ENCODE measurements at regions not wholly inside any gene's neighbourhood (a gene's known extent, or its start where the extent isn't known, plus 50 kb on each side); places are given as distances from the start of the nearest gene placed in this dataset.

DNA sequence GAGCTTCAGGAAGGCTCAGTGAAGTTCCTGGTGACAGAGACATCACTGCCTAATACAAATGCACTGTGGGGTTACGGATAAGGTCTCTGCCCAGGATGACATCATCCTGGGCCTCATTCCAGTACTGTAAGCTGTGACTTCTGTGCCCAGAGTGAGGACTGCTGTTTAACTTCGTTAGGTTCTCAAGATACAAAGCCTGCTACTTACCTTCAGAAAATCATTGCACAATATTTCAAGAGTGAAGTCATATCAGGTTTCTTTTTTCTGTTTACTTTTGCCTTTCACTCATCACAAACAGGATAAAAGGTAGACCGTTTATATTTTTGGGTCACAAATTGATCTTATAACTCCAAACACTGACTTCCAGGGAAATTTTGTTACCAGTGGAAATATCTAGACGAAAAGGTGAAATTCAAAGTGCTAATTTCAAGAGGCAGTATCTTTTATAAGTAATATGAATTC lies 241.2 kb downstream of the PIK3R1 start:
- Histone ChIP-seq H3K4me1 (ENCODE audit: control insufficient read depth in 1 of 2, insufficient read depth in 2 of 2, low read depth in 1 of 2, low read length in 1 of 2) (peaks cover 0 to 5% of the 10 kb centered on the region in 2 experiments; a peak in 3 of 4 replicates), H3F3A (replicated peaks; ENCODE audit: insufficient read depth) (no peaks in the 10 kb centered on the region), H2AFZ (ENCODE audit: low read depth) (no peak overlapping the region), H3K4me2 (no peak overlapping the region), H3K9ac (no peak overlapping the region), H3K27ac (ENCODE audit: low read depth in 2 of 2, low read length in 1 of 2) (no peak overlapping the region; a peak in 1 of 4 replicates), H3K9me3 (no peaks in the 10 kb centered on the region), H4K20me1 (ENCODE audit: insufficient read depth) (no peaks in the 10 kb centered on the region), H3K79me2 (ENCODE audit: insufficient read depth) (no peaks in the 10 kb centered on the region), H3K27me3 (ENCODE audit: insufficient read depth) (no peaks in the 10 kb centered on the region), H3K36me3 (replicated peaks in 1 of 2; ENCODE audit: control insufficient read depth in 1 of 2, insufficient read depth in 2 of 2, low read length in 1 of 2) (no peaks in the 10 kb centered on the region), H3K4me3 (ENCODE audit: low read depth in 2 of 2, low read length in 1 of 2) (no peak overlapping the region), H3K9me2 (no peaks in the 10 kb centered on the region)
- POLR2A ChIA-PET: no interaction called here
- TF ChIP-seq RFX5 (IDR thresholded peaks at IDR 0.05; ENCODE audit: low read length) (no peak), SIN3A (IDR thresholded peaks at IDR 0.05; ENCODE audit: borderline replicate concordance, low read depth, low read length) (no peak), TCF12 (IDR thresholded peaks at IDR 0.05) (no peak), GABPA (IDR thresholded peaks at IDR 0.05; ENCODE audit: low read depth) (no peak), EZH2phosphoT487 (IDR thresholded peaks at IDR 0.05; ENCODE audit: borderline replicate concordance, low read depth) (no peak), GATA2 (CRISPR knock-in tag; IDR thresholded peaks at IDR 0.05) (no peak), ELF1 (IDR thresholded peaks at IDR 0.05) (no peak), IRF3 (IDR thresholded peaks at IDR 0.05; ENCODE audit: low read depth, low read length) (no peak), MEF2A (IDR thresholded peaks at IDR 0.05; ENCODE audit: borderline replicate concordance, low read depth) (no peak), MAX (IDR thresholded peaks at IDR 0.05; ENCODE audit: low read depth) (no peak), JUND (IDR thresholded peaks at IDR 0.05) (no peak), TAF1 (IDR thresholded peaks at IDR 0.05; ENCODE audit: borderline replicate concordance, low read depth, low read length) (no peak), FOSL2 (IDR thresholded peaks at IDR 0.05; ENCODE audit: borderline replicate concordance, low read depth) (no peak), NRF1 (IDR thresholded peaks at IDR 0.05; ENCODE audit: low read depth, low read length) (no peak), POLR2AphosphoS5 (IDR thresholded peaks at IDR 0.05; ENCODE audit: low read depth, low read length) (no peak), RAD21 (IDR thresholded peaks at IDR 0.05; ENCODE audit: low read length) (no peak), MXI1 (IDR thresholded peaks at IDR 0.05; ENCODE audit: low read depth, low read length) (no peak)
- TF ChIP-seq, protein P1, sequence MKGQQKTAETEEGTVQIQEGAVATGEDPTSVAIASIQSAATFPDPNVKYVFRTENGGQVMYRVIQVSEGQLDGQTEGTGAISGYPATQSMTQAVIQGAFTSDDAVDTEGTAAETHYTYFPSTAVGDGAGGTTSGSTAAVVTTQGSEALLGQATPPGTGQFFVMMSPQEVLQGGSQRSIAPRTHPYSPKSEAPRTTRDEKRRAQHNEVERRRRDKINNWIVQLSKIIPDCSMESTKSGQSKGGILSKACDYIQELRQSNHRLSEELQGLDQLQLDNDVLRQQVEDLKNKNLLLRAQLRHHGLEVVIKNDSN (IDR thresholded peaks at IDR 0.05; ENCODE audit: borderline replicate concordance, low read depth): no peak
- CTCF ChIA-PET: interaction anchor here (1.3 kb wide), 1 partner anchor 170 kb away, joined by 5 read pairs; no protein-coding TSS in a partner anchor
- 33% methylated on average over 4 of the region's 4 CpGs for WGBS (ENCODE audit: low lambda C conversion rate)
- DNase-seq: no peak

- Histone ChIP-seq H3K4me3 (ENCODE audit: low read depth in 2 of 2, low read length in 1 of 2) (no peak overlapping the region), H3K79me2 (ENCODE audit: insufficient read depth) (no peaks in the 10 kb centered on the region), H4K20me1 (ENCODE audit: insufficient read depth) (no peaks in the 10 kb centered on the region), H3K9me3 (no peaks in the 10 kb centered on the region), H3K9me2 (no peaks in the 10 kb centered on the region), H3K4me1 (ENCODE audit: control insufficient read depth in 1 of 2, insufficient read depth in 2 of 2, low read depth in 1 of 2, low read length in 1 of 2) (peaks cover 0 to 5% of the 10 kb centered on the region in 2 experiments; a peak in 3 of 4 replicates), H3K27ac (ENCODE audit: low read depth in 2 of 2, low read length in 1 of 2) (no peak overlapping the region), H2AFZ (ENCODE audit: low read depth) (no peak overlapping the region), H3K9ac (no peak overlapping the region), H3K36me3 (replicated peaks in 1 of 2; ENCODE audit: control insufficient read depth in 1 of 2, insufficient read depth in 2 of 2, low read length in 1 of 2) (no peaks in the 10 kb centered on the region), H3K27me3 (ENCODE audit: insufficient read depth) (no peaks in the 10 kb centered on the region), H3K4me2 (no peak overlapping the region), H3F3A (replicated peaks; ENCODE audit: insufficient read depth) (no peaks in the 10 kb centered on the region)
- DNase-seq: no peak
- 87% methylated on average over 8 of the region's 8 CpGs for WGBS (ENCODE audit: low lambda C conversion rate)
- POLR2A ChIA-PET: no interaction called here
- TF ChIP-seq CHD2 (IDR thresholded peaks at IDR 0.05; ENCODE audit: low read length, partially characterized antibody): no peak
- TF ChIP-seq SMC3 (IDR thresholded peaks at IDR 0.05; ENCODE audit: low read depth, low read length): no peak
- no peak for TF ChIP-seq NRF1 (IDR thresholded peaks at IDR 0.05; ENCODE audit: low read depth, low read length)
- no peak for TF ChIP-seq IRF3 (IDR thresholded peaks at IDR 0.05; ENCODE audit: low read depth, low read length)
- TF ChIP-seq PBX3 (IDR thresholded peaks at IDR 0.05): no peak
- TF ChIP-seq ELF1 (IDR thresholded peaks at IDR 0.05): no peak
- no peak for TF ChIP-seq RCOR1 (IDR thresholded peaks at IDR 0.05; ENCODE audit: low read length)
- TF ChIP-seq MEF2A (IDR thresholded peaks at IDR 0.05; ENCODE audit: borderline replicate concordance, low read depth): no peak
- no peak for TF ChIP-seq USF2 (IDR thresholded peaks at IDR 0.05; ENCODE audit: borderline replicate concordance, low read depth, low read length)
- TF ChIP-seq POLR2AphosphoS5 (IDR thresholded peaks at IDR 0.05; ENCODE audit: low read depth, low read length): no peak
- TF ChIP-seq GABPA (IDR thresholded peaks at IDR 0.05; ENCODE audit: low read depth): no peak
- TF ChIP-seq TAF1 (IDR thresholded peaks at IDR 0.05; ENCODE audit: borderline replicate concordance, low read depth, low read length): no peak
- CTCF ChIA-PET: interaction anchor here (1.3 kb wide), 1 partner anchor 171 kb away, joined by 5 read pairs; no protein-coding TSS in a partner anchor
Observed at GRCh38 chr5:68457285-68457684, 241.7 kb downstream of the PIK3R1 start.
